ENCODE measurements at regions not wholly inside any gene's neighbourhood (a gene's known extent, or its start where the extent isn't known, plus 50 kb on each side); places are given as distances from the start of the nearest gene placed in this dataset.

DNA sequence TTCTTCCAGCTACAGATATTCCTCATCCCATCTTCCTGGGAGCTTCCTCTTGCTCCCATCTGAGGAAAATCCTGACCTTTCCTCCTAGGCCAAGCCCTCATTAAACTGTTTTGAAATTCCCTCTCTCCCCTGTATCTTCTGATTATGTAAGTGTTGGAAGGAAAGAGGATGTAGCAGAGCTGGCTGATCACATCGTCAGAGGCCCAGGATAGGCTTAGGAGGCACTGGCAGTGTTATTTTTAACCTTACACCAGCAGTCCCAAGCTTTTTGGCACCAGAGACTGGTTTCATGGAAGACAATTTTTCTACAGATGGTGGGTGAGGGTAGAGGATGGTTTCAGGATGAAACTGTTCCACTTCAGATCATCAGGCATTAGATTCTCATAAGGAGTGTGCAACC is 630.4 kb downstream of the EPHA4 start:
- TF ChIP-seq, protein P1, sequence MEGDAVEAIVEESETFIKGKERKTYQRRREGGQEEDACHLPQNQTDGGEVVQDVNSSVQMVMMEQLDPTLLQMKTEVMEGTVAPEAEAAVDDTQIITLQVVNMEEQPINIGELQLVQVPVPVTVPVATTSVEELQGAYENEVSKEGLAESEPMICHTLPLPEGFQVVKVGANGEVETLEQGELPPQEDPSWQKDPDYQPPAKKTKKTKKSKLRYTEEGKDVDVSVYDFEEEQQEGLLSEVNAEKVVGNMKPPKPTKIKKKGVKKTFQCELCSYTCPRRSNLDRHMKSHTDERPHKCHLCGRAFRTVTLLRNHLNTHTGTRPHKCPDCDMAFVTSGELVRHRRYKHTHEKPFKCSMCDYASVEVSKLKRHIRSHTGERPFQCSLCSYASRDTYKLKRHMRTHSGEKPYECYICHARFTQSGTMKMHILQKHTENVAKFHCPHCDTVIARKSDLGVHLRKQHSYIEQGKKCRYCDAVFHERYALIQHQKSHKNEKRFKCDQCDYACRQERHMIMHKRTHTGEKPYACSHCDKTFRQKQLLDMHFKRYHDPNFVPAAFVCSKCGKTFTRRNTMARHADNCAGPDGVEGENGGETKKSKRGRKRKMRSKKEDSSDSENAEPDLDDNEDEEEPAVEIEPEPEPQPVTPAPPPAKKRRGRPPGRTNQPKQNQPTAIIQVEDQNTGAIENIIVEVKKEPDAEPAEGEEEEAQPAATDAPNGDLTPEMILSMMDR (IDR thresholded peaks at IDR 0.05): no peak
- no peak for TF ChIP-seq POLR2A (IDR thresholded peaks at IDR 0.05)
